PC-9 (cell line): ENCODE measurements at regions not wholly inside any gene's neighbourhood (a gene's known extent, or its start where the extent isn't known, plus 50 kb on each side); places are given as distances from the start of the nearest gene placed in this dataset.

Source experiments
- CTCF ChIP-seq: fragments of 200-600 bp; sonication (generic); conservative IDR thresholded peaks from 2 replicates; pipeline ENCODE4 v1.6.1; 2017; ENCODE audit warnings: mixed run types, antibody characterized with exemption, mild to moderate bottlenecking, moderate library complexity
- EZH2 ChIP-seq: fragments of 200-600 bp; sonication (generic); IDR thresholded peaks from 2 replicates; pipeline ENCODE4 v1.8.0; 2017; ENCODE audit warnings: antibody characterized with exemption, low read depth

DNA sequence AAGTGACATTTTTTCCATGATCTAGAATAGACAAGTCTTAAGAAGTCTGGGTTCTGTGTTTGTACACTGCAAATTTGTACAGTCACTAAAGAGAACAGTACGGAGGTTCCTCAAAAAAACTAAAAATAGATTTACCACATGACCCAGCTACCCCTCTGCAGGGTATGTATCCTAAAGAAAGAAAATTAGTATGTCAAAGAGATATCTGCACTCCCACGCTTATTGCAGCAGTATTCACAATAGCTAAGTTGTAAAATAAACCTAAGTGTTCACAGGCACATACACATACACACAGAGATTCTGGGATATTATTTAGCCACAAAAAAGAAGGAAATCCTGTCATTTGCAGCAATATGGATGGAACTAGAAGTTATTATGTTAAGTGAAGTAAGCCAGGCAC, 120.4 kb downstream of the ZIC1 start:
- TF ChIP-seq CTCF, result no peak
- no peak for TF ChIP-seq EZH2
